ENCODE measurements at regions not wholly inside any gene's neighbourhood (a gene's known extent, or its start where the extent isn't known, plus 50 kb on each side); places are given as distances from the start of the nearest gene placed in this dataset.

GRCh38 chr9:126113176-126113575 lies 213.5 kb upstream of the MVB12B start:
- WGBS, 2 donors: 83 to 90% methylated on average over 2 of the region's 2 CpGs
- Histone ChIP-seq H3K27me3 (no peaks in the 10 kb centered on the region), H3K36me3 (no peaks in the 10 kb centered on the region), H3K4me1 (no peaks in the 10 kb centered on the region), H3K4me3 (no peak overlapping the region), H3K27ac (no peak overlapping the region), H3K9me3 (no peaks in the 10 kb centered on the region)
- no peak for TF ChIP-seq EP300 (IDR thresholded peaks at IDR 0.05)
- no peak for TF ChIP-seq POLR2AphosphoS5 (IDR thresholded peaks at IDR 0.05)
- no peak for TF ChIP-seq POLR2A (IDR thresholded peaks at IDR 0.05)
- no peak for TF ChIP-seq CTCF (IDR thresholded peaks at IDR 0.05)
- DNase-seq: peak; percentile 26
- intact Hi-C loops (cut with DNase I): no loop called here

GRCh38 chr9:126113756-126114408 lies 212.7 kb upstream of the MVB12B start:
- 76 to 84% methylated on average over 17 of the region's 17 CpGs for WGBS, 2 donors
- Histone ChIP-seq H3K4me3 (no peak overlapping the region), H3K4me1 (no peaks in the 10 kb centered on the region), H3K27me3 (no peaks in the 10 kb centered on the region), H3K27ac (no peak overlapping the region), H3K9me3 (no peaks in the 10 kb centered on the region), H3K36me3 (no peaks in the 10 kb centered on the region)
- intact Hi-C loops (cut with DNase I): no loop called here
- TF ChIP-seq EP300 (IDR thresholded peaks at IDR 0.05): no peak
- TF ChIP-seq POLR2AphosphoS5 (IDR thresholded peaks at IDR 0.05): no peak
- TF ChIP-seq CTCF (IDR thresholded peaks at IDR 0.05): no peak
- TF ChIP-seq POLR2A (IDR thresholded peaks at IDR 0.05): no peak
- DNase-seq: peak; percentile 49

- Histone ChIP-seq H3K27me3 (no peaks in the 10 kb centered on the region), H3K4me1 (no peaks in the 10 kb centered on the region), H3K9me3 (no peaks in the 10 kb centered on the region), H3K4me3 (no peak overlapping the region), H3K27ac (no peak overlapping the region), H3K36me3 (no peaks in the 10 kb centered on the region)
- peak; percentile 52 for DNase-seq
- no peak for TF ChIP-seq POLR2AphosphoS5 (IDR thresholded peaks at IDR 0.05)
- TF ChIP-seq CTCF (IDR thresholded peaks at IDR 0.05): no peak
- no peak for TF ChIP-seq POLR2A (IDR thresholded peaks at IDR 0.05)
- no peak for TF ChIP-seq EP300 (IDR thresholded peaks at IDR 0.05)
- intact Hi-C loops (cut with DNase I): no loop called here
- 71 to 82% methylated on average over 10 of the region's 10 CpGs for WGBS, 2 donors
These were observed 212.2 kb upstream of the MVB12B start for GRCh38 chr9:126114409-126114760.

- Histone ChIP-seq H3K9me3 (no peaks in the 10 kb centered on the region), H3K27me3 (no peaks in the 10 kb centered on the region), H3K4me3 (no peak overlapping the region), H3K36me3 (no peaks in the 10 kb centered on the region), H3K4me1 (no peaks in the 10 kb centered on the region), H3K27ac (no peak overlapping the region)
- peak; percentile 53 for DNase-seq
- WGBS, 2 donors: 89 to 90% methylated on average over 12 of the region's 12 CpGs
- intact Hi-C loops (cut with DNase I): no loop called here
- no peak for TF ChIP-seq POLR2A (IDR thresholded peaks at IDR 0.05)
- no peak for TF ChIP-seq EP300 (IDR thresholded peaks at IDR 0.05)
- no peak for TF ChIP-seq CTCF (IDR thresholded peaks at IDR 0.05)
- TF ChIP-seq POLR2AphosphoS5 (IDR thresholded peaks at IDR 0.05): no peak
These were observed 211.7 kb upstream of the MVB12B start for GRCh38 chr9:126114850-126115460.
